HAP-1 (cell line): ENCODE measurements at regions not wholly inside any gene's neighbourhood (a gene's known extent, or its start where the extent isn't known, plus 50 kb on each side); places are given as distances from the start of the nearest gene placed in this dataset.

Experiments
- DNase-seq, 2 experiments: peaks; one replicate each; pipeline ENCODE4 v3.0.0-alpha.2; 2016 to 2020; ENCODE audit warnings: low spot score in 2 of 2
- H3K27me3 ChIP-seq: fragments of 250-450 bp; sonication (Bioruptor Pico); 2 replicates; pipeline ENCODE4 v1.5.1; 2020; ENCODE audit warnings: low read depth, mild to moderate bottlenecking, moderate library complexity
- H3K36me3 ChIP-seq: fragments of 250-450 bp; sonication (Bioruptor Pico); replicated peaks from 2 replicates; pipeline ENCODE4 v1.5.1; 2020; ENCODE audit warnings: mild to moderate bottlenecking
- H3K4me1 ChIP-seq: fragments of 250-450 bp; sonication (Bioruptor Pico); 2 replicates; pipeline ENCODE4 v1.5.1; 2020; ENCODE audit warnings: mild to moderate bottlenecking
- H3K4me3 ChIP-seq: fragments of 250-450 bp; sonication (Bioruptor Pico); 2 replicates; pipeline ENCODE4 v1.5.1; 2020; ENCODE audit warnings: mild to moderate bottlenecking, moderate library complexity
- H3K9me3 ChIP-seq: fragments of 250-450 bp; sonication (Bioruptor Pico); 2 replicates; pipeline ENCODE4 v1.5.1; 2020; ENCODE audit warnings: mild to moderate bottlenecking, moderate library complexity
- in situ Hi-C: fragments of 300-500 bp; cut with MboI; formaldehyde crosslinking; loops from 3 replicates; pipeline ENCODE4 v1.14.3; 2020; ENCODE audit warnings: low sequenced_read_pairs, inconsistent platforms, mixed read lengths

DNA sequence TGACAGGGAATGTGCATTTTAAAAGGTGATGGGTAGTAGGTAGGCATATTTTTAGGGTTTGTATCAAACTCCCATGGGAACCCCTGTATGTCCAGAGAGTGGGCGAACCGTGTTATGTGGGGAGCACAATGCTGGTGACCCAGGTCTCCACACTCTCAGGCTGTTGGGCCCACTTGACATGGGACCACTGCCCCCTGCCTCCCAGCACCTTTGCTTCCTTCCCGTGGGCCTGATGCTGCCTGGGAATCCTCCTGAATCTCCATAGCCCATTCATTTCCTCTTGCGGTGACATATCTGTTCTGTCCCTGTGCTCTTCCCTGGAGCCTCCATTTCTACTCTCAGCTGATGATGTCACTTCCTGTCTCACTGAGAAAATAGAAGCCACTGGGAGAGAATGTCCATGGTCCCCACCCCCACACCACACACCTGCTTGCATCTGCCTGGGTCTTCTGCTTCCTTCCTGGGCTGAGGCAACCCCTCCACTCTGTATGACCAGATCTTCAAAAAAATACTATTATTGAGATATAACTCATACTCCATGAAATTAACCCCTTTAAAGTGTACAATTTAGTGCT is 55.8 kb upstream of the THY1 start:
- no peaks in the 10 kb centered on the region for H3K9me3 ChIP-seq
- in situ Hi-C loops = loop anchor here (25.0 kb wide), 1 partner anchor 259 kb away; the partner anchor contains the start of gene NECTIN1
- no peaks in the 10 kb centered on the region for H3K36me3 ChIP-seq
- H3K27me3 ChIP-seq = no peaks in the 10 kb centered on the region
- DNase-seq = peak in 1 of 2 experiments; percentile 1
- no peaks in the 10 kb centered on the region for H3K4me1 ChIP-seq
- H3K4me3 ChIP-seq = no peak overlapping the region

DNA sequence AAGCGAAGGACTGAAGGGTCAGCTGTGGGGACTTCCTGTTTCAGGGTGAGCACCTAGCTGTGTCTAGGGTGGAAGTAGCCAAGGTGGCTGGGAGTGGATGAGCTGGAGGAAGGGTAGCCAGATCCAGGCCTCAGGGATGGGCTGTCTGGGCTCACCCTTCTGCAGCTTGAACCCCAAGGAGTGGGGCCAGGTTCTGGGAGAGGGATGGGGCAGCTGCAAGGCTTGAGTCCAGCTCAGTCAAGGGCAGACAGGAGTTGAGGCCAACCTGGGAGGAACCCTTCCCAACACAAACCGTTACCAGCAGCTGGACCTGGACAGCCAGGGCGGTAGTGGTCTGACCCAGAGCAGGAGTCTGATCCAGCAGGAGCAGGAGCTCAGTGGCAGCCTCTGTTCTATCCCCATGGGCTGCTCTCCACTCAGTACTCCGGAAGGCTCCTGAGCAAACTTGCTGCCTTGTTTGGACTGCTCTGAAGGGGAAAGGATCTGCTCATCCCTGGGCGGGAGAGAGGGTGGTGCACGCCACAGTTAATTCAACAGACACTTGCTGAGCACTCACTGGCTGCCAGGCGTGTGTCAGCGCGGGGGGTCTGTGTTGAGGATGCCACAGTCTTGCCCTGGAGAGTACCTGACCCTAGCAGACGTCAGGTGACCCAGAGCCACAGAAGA is 53.8 kb upstream of the THY1 start:
- in situ Hi-C loops = loop anchor here (25.0 kb wide), 1 partner anchor 261 kb away; the partner anchor contains the start of gene NECTIN1
- H3K27me3 ChIP-seq = no peaks in the 10 kb centered on the region
- H3K4me1 ChIP-seq = no peaks in the 10 kb centered on the region
- no peaks in the 10 kb centered on the region for H3K36me3 ChIP-seq
- H3K9me3 ChIP-seq = no peaks in the 10 kb centered on the region
- no peak for DNase-seq
- no peak overlapping the region for H3K4me3 ChIP-seq

DNA sequence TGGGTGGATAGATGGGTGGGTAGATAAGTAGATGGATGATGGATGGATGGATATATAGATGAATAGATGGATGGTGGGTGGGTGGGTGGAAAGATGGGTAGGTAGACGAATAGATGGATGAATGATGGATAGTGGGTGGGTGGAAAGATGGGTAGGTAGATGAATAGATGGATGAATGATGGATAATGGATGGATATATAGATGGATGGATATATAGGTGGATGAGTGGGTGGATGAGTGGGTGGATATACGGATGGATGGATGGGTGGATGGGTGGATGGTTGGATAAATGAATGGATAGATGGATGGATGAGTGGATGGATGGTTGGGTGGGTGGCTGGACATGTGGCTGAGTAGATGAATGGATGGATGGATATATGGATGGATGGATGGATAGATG is 53.1 kb upstream of the THY1 start:
- Histone ChIP-seq H3K4me3 (no peak overlapping the region), H3K4me1 (no peaks in the 10 kb centered on the region), H3K9me3 (no peaks in the 10 kb centered on the region), H3K36me3 (no peaks in the 10 kb centered on the region), H3K27me3 (no peaks in the 10 kb centered on the region)
- no peak for DNase-seq
- in situ Hi-C loops = loop anchor here (25.0 kb wide), 1 partner anchor 261 kb away; the partner anchor contains the start of gene NECTIN1

DNA sequence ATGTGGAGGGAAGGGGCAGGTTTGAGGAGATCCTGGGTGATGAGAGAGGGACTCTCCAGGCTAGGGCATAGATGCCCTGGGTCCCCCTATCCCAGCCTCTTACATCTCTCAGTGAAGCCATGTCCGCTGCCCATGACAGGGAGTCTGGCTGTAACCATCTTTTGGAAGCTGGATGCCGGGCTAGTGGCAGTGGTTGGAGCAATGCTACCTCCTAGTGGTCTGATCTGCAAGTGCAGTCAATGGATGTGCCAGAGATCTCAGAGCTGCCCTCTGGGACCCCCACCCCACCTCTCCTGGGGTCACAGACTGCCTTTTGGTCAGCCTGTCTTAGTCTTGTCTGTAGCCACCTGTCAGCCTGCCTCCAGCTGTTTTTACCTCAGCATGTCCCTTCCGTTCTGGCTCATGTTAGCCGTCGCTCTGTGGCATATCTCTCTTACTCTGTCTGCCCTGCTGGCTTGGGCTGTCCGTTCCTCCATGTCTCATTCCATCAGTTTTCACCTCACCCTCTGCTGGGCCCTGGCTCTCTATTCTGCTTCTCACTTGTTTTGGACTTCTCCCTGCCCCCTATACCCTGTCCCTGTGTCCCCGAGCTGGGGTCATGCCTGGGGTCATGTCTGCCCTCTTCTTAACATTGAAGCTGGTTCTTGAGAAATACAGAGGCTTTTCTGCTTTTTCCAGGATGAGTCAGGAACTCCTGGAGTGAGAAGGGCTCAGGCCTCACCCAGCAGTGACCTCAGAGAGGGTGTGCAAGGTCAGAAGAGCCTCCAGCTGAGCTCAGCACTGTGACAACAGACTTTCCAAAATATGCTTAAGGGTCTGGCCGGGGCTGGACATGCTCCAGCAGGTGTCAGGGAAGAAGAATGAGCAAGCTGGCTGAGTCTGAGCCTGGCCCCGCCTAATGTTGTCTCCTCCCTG is 52.0 kb upstream of the THY1 start:
- no peak overlapping the region for H3K4me3 ChIP-seq
- H3K4me1 ChIP-seq = no peaks in the 10 kb centered on the region
- no peaks in the 10 kb centered on the region for H3K27me3 ChIP-seq
- no peaks in the 10 kb centered on the region for H3K9me3 ChIP-seq
- no peaks in the 10 kb centered on the region for H3K36me3 ChIP-seq
- DNase-seq = peak; percentile 51 to 79
- in situ Hi-C loops = loop anchor here (25.0 kb wide), 1 partner anchor 262 kb away; the partner anchor contains the start of gene NECTIN1

DNA sequence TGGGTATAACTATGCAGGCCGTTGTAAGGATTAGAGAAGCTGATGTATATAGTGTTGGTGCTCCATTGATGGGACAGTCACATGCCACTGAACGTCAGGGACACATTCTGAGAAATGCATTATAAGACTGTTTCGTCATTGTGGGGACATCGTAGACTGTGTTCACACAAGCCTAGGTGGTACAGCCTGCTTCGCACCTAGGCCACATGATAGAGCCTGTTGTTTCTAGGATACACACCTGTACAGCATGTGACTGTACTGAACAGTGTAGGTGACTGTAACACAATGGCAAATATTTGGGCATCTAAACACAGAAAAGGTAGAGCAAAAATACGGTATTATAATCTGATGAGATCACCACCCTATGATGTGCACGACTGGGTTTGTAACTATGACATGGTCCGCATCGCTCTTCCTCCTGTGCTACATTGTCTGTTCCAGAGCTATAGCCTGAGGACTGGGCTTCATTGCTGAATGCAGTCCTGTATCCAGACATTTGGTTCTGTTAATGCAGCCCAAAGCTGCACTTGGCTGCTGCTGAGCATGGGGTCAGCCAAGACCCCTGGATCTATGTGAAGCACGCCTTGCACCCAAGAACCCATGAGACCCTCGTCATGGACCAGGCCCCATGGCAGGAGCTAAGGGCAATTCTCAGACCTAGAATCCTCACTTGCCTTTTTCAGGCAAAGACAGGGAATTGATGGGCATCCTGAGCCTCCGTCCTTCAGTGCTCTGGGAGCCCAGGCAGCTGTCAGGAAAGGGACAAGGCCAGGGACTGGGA is 51.1 kb upstream of the THY1 start:
- H3K4me3 ChIP-seq = no peak overlapping the region
- H3K36me3 ChIP-seq = no peaks in the 10 kb centered on the region
- DNase-seq = no peak
- H3K27me3 ChIP-seq = no peaks in the 10 kb centered on the region
- H3K4me1 ChIP-seq = no peaks in the 10 kb centered on the region
- H3K9me3 ChIP-seq = no peaks in the 10 kb centered on the region
- in situ Hi-C loops = no loop called here

DNA sequence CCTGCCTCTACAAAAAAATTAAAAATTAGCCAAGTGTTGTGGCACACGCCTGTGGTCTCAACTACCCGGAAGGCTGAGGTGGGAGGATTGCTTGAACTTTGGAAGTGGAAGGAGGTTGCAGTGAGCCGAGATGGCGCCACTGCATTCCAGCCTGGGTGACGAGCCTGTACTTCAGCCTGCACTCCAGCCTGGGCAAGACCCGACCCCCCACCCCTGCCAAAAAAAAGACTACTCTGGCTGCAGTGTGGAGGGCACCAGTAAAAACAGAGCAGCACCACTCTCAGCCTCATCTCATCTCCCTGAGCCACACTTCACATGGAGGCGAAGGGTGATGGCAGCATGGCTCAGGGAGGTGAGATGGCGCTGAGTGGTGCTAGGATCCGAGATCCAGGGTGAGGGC is 50.3 kb upstream of the THY1 start:
- H3K4me1 ChIP-seq = no peaks in the 10 kb centered on the region
- H3K27me3 ChIP-seq = no peaks in the 10 kb centered on the region
- in situ Hi-C loops = no loop called here
- DNase-seq = no peak
- no peaks in the 10 kb centered on the region for H3K9me3 ChIP-seq
- no peaks in the 10 kb centered on the region for H3K36me3 ChIP-seq
- H3K4me3 ChIP-seq = no peak overlapping the region

DNA sequence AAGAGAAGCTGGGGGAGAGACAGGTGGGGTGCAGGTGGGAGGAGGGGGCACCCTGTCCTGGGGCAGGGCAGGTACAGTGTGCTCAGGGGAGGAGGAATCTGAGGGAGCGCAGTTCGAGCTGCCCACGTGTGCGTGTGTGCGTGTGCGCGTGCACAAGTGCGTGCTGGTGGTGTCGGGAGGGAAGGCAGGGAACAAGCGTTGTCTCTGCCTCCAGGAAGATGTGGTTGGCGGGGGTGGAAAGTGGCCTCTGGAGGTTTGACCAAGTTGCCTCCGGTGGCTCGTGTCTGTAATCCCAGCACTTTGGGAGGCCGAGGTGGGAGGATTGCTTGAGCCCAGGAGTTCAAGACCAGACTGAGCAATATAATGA is 49.9 kb upstream of the THY1 start:
- in situ Hi-C loops = no loop called here
- no peak overlapping the region for H3K4me3 ChIP-seq
- H3K27me3 ChIP-seq = no peaks in the 10 kb centered on the region
- no peaks in the 10 kb centered on the region for H3K4me1 ChIP-seq
- no peaks in the 10 kb centered on the region for H3K9me3 ChIP-seq
- no peaks in the 10 kb centered on the region for H3K36me3 ChIP-seq
- no peak for DNase-seq
